ENCODE measurements at regions not wholly inside any gene's neighbourhood (a gene's known extent, or its start where the extent isn't known, plus 50 kb on each side); places are given as distances from the start of the nearest gene placed in this dataset.

- ATAC-seq (ENCODE audit: low read depth) = no peak
- Mint-ChIP-seq H3K9me3 (no peaks in the 10 kb centered on the region), H3K4me3 (no peak overlapping the region)
Observed at GRCh38 chr2:161085149-161085548, 75.1 kb upstream of the TANK start.

GRCh38 chr2:161088658-161089350, 71.4 kb upstream of the TANK start:
- Mint-ChIP-seq H3K27me3 (no peaks in the 10 kb centered on the region), H3K4me1 (peaks cover 21% of the 10 kb centered on the region), H3K27ac (peak overlapping the region; percentile 5), H3K4me3 (no peak overlapping the region), H3K9me3 (no peaks in the 10 kb centered on the region), H3K36me3 (no peaks in the 10 kb centered on the region)
- ATAC-seq (ENCODE audit: low read depth) = peak; percentile 93
- peak; percentile 29 to 31 for DNase-seq (ENCODE audit: low spot score in 2 of 2)

More at GRCh38 chr2:161085149-161085548, 75.1 kb upstream of the TANK start:
- DNase-seq (ENCODE audit: low spot score in 2 of 2) = no peak
- Mint-ChIP-seq H3K36me3 (no peaks in the 10 kb centered on the region), H3K27ac (no peak overlapping the region), H3K27me3 (no peaks in the 10 kb centered on the region), H3K4me1 (peaks cover 16% of the 10 kb centered on the region)

GRCh38 chr2:161090411-161090810, 69.8 kb upstream of the TANK start:
- H3K27me3 Mint-ChIP-seq = no peaks in the 10 kb centered on the region
- DNase-seq (ENCODE audit: low spot score in 2 of 2) = peak; percentile 6 to 18
- no peaks in the 10 kb centered on the region for H3K36me3 Mint-ChIP-seq
- H3K27ac Mint-ChIP-seq = peak overlapping the region; percentile 81
- peak overlapping the region; percentile 71 for H3K4me3 Mint-ChIP-seq
- H3K4me1 Mint-ChIP-seq = peaks cover 24% of the 10 kb centered on the region
- no peaks in the 10 kb centered on the region for H3K9me3 Mint-ChIP-seq
- ATAC-seq (ENCODE audit: low read depth) = peak; percentile 55

GRCh38 chr2:161095314-161095713, 64.9 kb upstream of the TANK start:
- H3K4me3 Mint-ChIP-seq = no peak overlapping the region
- DNase-seq (ENCODE audit: low spot score in 2 of 2) (no peak), ATAC-seq (ENCODE audit: low read depth) (no peak)
- no peaks in the 10 kb centered on the region for H3K27me3 Mint-ChIP-seq
- peaks cover 11% of the 10 kb centered on the region for H3K4me1 Mint-ChIP-seq
- H3K36me3 Mint-ChIP-seq = peaks cover 2% of the 10 kb centered on the region
- peaks cover 2% of the 10 kb centered on the region for H3K9me3 Mint-ChIP-seq
- no peak overlapping the region for H3K27ac Mint-ChIP-seq

- Mint-ChIP-seq H3K36me3 (peaks cover 2% of the 10 kb centered on the region), H3K27me3 (no peaks in the 10 kb centered on the region), H3K27ac (no peak overlapping the region), H3K4me1 (peaks cover 6% of the 10 kb centered on the region), H3K9me3 (peaks cover 2% of the 10 kb centered on the region), H3K4me3 (no peak overlapping the region)
- DNase-seq (ENCODE audit: low spot score in 2 of 2) (no peak), ATAC-seq (ENCODE audit: low read depth) (no peak)
Observed at GRCh38 chr2:161096336-161096735, 63.9 kb upstream of the TANK start.

GRCh38 chr2:161097157-161097556, 63.1 kb upstream of the TANK start:
- Mint-ChIP-seq H3K36me3 (peaks cover 2% of the 10 kb centered on the region), H3K9me3 (peaks cover 2% of the 10 kb centered on the region), H3K4me1 (peaks cover 6% of the 10 kb centered on the region), H3K4me3 (no peak overlapping the region), H3K27me3 (no peaks in the 10 kb centered on the region), H3K27ac (no peak overlapping the region)
- ATAC-seq (ENCODE audit: low read depth) (no peak), DNase-seq (ENCODE audit: low spot score in 2 of 2) (no peak)

GRCh38 chr2:161100211-161100895, 59.9 kb upstream of the TANK start:
- ATAC-seq (ENCODE audit: low read depth) (no peak), DNase-seq (ENCODE audit: low spot score in 2 of 2) (no peak)
- H3K9me3 Mint-ChIP-seq = peaks cover 2% of the 10 kb centered on the region
- H3K4me1 Mint-ChIP-seq = peaks cover 17% of the 10 kb centered on the region
- no peaks in the 10 kb centered on the region for H3K27me3 Mint-ChIP-seq
- H3K36me3 Mint-ChIP-seq = peaks cover 2% of the 10 kb centered on the region
- H3K4me3 Mint-ChIP-seq = no peak overlapping the region
- no peak overlapping the region for H3K27ac Mint-ChIP-seq

GRCh38 chr2:161101406-161101805, 58.8 kb upstream of the TANK start:
- DNase-seq (ENCODE audit: low spot score in 2 of 2) (no peak), ATAC-seq (ENCODE audit: low read depth) (no peak)
- H3K27me3 Mint-ChIP-seq = no peaks in the 10 kb centered on the region
- peaks cover 2% of the 10 kb centered on the region for H3K9me3 Mint-ChIP-seq
- peaks cover 14% of the 10 kb centered on the region for H3K4me1 Mint-ChIP-seq
- H3K4me3 Mint-ChIP-seq = no peak overlapping the region
- peaks cover 2% of the 10 kb centered on the region for H3K36me3 Mint-ChIP-seq
- no peak overlapping the region for H3K27ac Mint-ChIP-seq

- no peak overlapping the region for H3K4me3 Mint-ChIP-seq
- no peak for ATAC-seq (ENCODE audit: low read depth)
- H3K27ac Mint-ChIP-seq = no peak overlapping the region
- peaks cover 2% of the 10 kb centered on the region for H3K9me3 Mint-ChIP-seq
- DNase-seq (ENCODE audit: low spot score in 2 of 2) = no peak
- H3K27me3 Mint-ChIP-seq = no peaks in the 10 kb centered on the region
- peaks cover 14% of the 10 kb centered on the region for H3K4me1 Mint-ChIP-seq
- peaks cover 2% of the 10 kb centered on the region for H3K36me3 Mint-ChIP-seq
Observed at GRCh38 chr2:161102770-161103450, 57.3 kb upstream of the TANK start.

- DNase-seq (ENCODE audit: low spot score in 2 of 2) (no peak), ATAC-seq (ENCODE audit: low read depth) (no peak)
- H3K36me3 Mint-ChIP-seq = no peaks in the 10 kb centered on the region
- H3K9me3 Mint-ChIP-seq = peaks cover under 1% of the 10 kb centered on the region
- H3K4me3 Mint-ChIP-seq = no peak overlapping the region
- no peak overlapping the region for H3K27ac Mint-ChIP-seq
- H3K27me3 Mint-ChIP-seq = no peaks in the 10 kb centered on the region
- H3K4me1 Mint-ChIP-seq = peaks cover 14% of the 10 kb centered on the region
Observed at GRCh38 chr2:161103451-161103831, 56.8 kb upstream of the TANK start.

- Mint-ChIP-seq H3K4me3 (peak overlapping the region; percentile 82), H3K36me3 (no peaks in the 10 kb centered on the region), H3K9me3 (no peaks in the 10 kb centered on the region), H3K4me1 (peaks cover 14% of the 10 kb centered on the region), H3K27ac (peak overlapping the region; percentile 78), H3K27me3 (no peaks in the 10 kb centered on the region)
- ATAC-seq (ENCODE audit: low read depth) (peak; percentile 75), DNase-seq (ENCODE audit: low spot score in 2 of 2) (no peak)
Observed at GRCh38 chr2:161104054-161104553, 56.1 kb upstream of the TANK start.

GRCh38 chr2:161107265-161107664, 53.0 kb upstream of the TANK start:
- Mint-ChIP-seq H3K27me3 (no peaks in the 10 kb centered on the region), H3K36me3 (no peaks in the 10 kb centered on the region), H3K4me1 (peaks cover 16% of the 10 kb centered on the region), H3K4me3 (no peak overlapping the region), H3K27ac (peak overlapping the region; percentile 37), H3K9me3 (no peaks in the 10 kb centered on the region)
- ATAC-seq (ENCODE audit: low read depth) (no peak), DNase-seq (ENCODE audit: low spot score in 2 of 2) (no peak)

All from memory B cell (primary cell).